HepG2 (cell line): ENCODE measurements at regions not wholly inside any gene's neighbourhood (a gene's known extent, or its start where the extent isn't known, plus 50 kb on each side); places are given as distances from the start of the nearest gene placed in this dataset.

Experiments
- ATF7 ChIP-seq, 2 experiments: fragments of 450-650 bp in 1 of 2; sonication (generic) in 1 of 2; formaldehyde crosslinking in 1 of 2; IDR thresholded peaks; 2 replicates each; pipeline versions ENCODE4 v1.4.0 to v1.6.1; 2016 to 2020; ENCODE audit warnings: antibody characterized with exemption in 1 of 2, mild to moderate bottlenecking in 1 of 2, missing genetic modification reagents in 1 of 2
- CBX1 ChIP-seq: IDR thresholded peaks from one replicate; pipeline ENCODE4 v1.6.1; 2016; ENCODE audit warnings: antibody characterized with exemption, low read depth
- ELF4 ChIP-seq: sonication (generic); formaldehyde crosslinking; IDR thresholded peaks from 2 replicates; pipeline ENCODE4 v1.5.0; 2020; ENCODE audit warnings: missing genetic modification reagents, mild to moderate bottlenecking, moderate library complexity, borderline replicate concordance
- EP300 ChIP-seq, 3 experiments: sonication (generic) in 1 of 3; formaldehyde crosslinking in 1 of 3; IDR thresholded peaks; 2 replicates each; pipeline versions ENCODE4 v1.5.1 to v1.6.1; 2011 to 2020; ENCODE audit warnings: low read depth in 2 of 3, low read length in 2 of 3, borderline replicate concordance in 1 of 3, improper control_type of control experiment in 1 of 3, mild to moderate bottlenecking in 1 of 3, missing genetic modification reagents in 1 of 3, moderate library complexity in 1 of 3
- HMGA1 ChIP-seq: sonication (generic); formaldehyde crosslinking; conservative IDR thresholded peaks from 2 replicates; pipeline ENCODE4 v1.4.0; 2020; ENCODE audit warnings: missing genetic modification reagents
- KIAA2018 ChIP-seq: sonication (generic); formaldehyde crosslinking; IDR thresholded peaks from 2 replicates; pipeline ENCODE4 v1.5.0; 2020; ENCODE audit warnings: mild to moderate bottlenecking, missing genetic modification reagents, borderline replicate concordance
- MYNN ChIP-seq: sonication (generic); formaldehyde crosslinking; IDR thresholded peaks from 2 replicates; pipeline ENCODE4 v1.4.0; 2020; ENCODE audit warnings: mild to moderate bottlenecking, low read depth, missing genetic modification reagents
- MYPOP ChIP-seq: sonication (generic); formaldehyde crosslinking; IDR thresholded peaks from 2 replicates; pipeline ENCODE4 v1.8.1; 2023; ENCODE audit warnings: mild to moderate bottlenecking, moderate library complexity, missing genetic modification reagents
- NFYC ChIP-seq: IDR thresholded peaks from 2 replicates; pipeline ENCODE4 v1.6.1; 2016; ENCODE audit warnings: missing genetic modification reagents, missing compliant biosample characterization
- PHF8 ChIP-seq: sonication (generic); formaldehyde crosslinking; IDR thresholded peaks from 2 replicates; pipeline ENCODE4 v1.5.0; 2020; ENCODE audit warnings: missing genetic modification reagents
- TBL1XR1 ChIP-seq: fragments of 150-350 bp; IDR thresholded peaks from 2 replicates; pipeline ENCODE4 v1.6.1; 2014; ENCODE audit warnings: borderline replicate concordance, low read length; ENCODE audit not compliant: partially characterized antibody
- TOE1 ChIP-seq: sonication (generic); formaldehyde crosslinking; IDR thresholded peaks from 2 replicates; pipeline ENCODE4 v1.4.0; 2020; ENCODE audit warnings: mild to moderate bottlenecking, missing genetic modification reagents
- ZBTB21 ChIP-seq: sonication (generic); formaldehyde crosslinking; IDR thresholded peaks from 2 replicates; pipeline ENCODE4 v1.4.0; 2020; ENCODE audit warnings: missing genetic modification reagents
- ZNF121 ChIP-seq: sonication (generic); formaldehyde crosslinking; IDR thresholded peaks from 2 replicates; pipeline ENCODE4 v1.5.0; 2020; ENCODE audit warnings: mild to moderate bottlenecking, missing genetic modification reagents
- ZNF282 ChIP-seq: fragments of 450-650 bp; IDR thresholded peaks from 2 replicates; pipeline ENCODE4 v1.6.1; 2018; ENCODE audit not compliant: partially characterized antibody
- ZNF510 ChIP-seq: sonication (generic); formaldehyde crosslinking; IDR thresholded peaks from 2 replicates; pipeline ENCODE4 v1.4.0; 2020; ENCODE audit warnings: low read depth, mild to moderate bottlenecking, missing genetic modification reagents
- ZNF652 ChIP-seq: IDR thresholded peaks from 2 replicates; pipeline ENCODE4 v1.6.1; 2016; ENCODE audit warnings: low read depth, borderline replicate concordance
- ZNF7 ChIP-seq: IDR thresholded peaks from 2 replicates; pipeline ENCODE4 v1.6.1; 2016; ENCODE audit warnings: missing biosample characterization, missing genetic modification reagents
- ZNF879 ChIP-seq: sonication (generic); formaldehyde crosslinking; IDR thresholded peaks from 2 replicates; pipeline ENCODE4 v1.8.1; 2023; ENCODE audit warnings: missing genetic modification reagents
- ZSCAN31 ChIP-seq: sonication (generic); formaldehyde crosslinking; IDR thresholded peaks from 2 replicates; pipeline ENCODE4 v1.5.0; 2020; ENCODE audit warnings: low read depth, mild to moderate bottlenecking, missing genetic modification reagents

- TF ChIP-seq ZNF652 (CRISPR knock-in tag): peak; percentile 43; the same call in 1 of the 2 replicates
- TF ChIP-seq ELF4 (CRISPR knock-in tag): peak; percentile 70; the same call in 1 of the 2 replicates
- TF ChIP-seq CBX1: no peak
- peak; percentile 98 for TF ChIP-seq TBL1XR1
- peak; percentile 29 for TF ChIP-seq MYPOP
- TF ChIP-seq TOE1 (CRISPR knock-in tag): no peak; the same call in 1 of the 2 replicates
- TF ChIP-seq HMGA1: no peak
- TF ChIP-seq ZBTB21 (CRISPR knock-in tag): peak; percentile 48; the same call in 1 of the 2 replicates
- no peak; the same call in 1 of the 2 replicates for TF ChIP-seq MYNN (CRISPR knock-in tag)
- no peak for TF ChIP-seq ZNF510 (CRISPR knock-in tag)
- peak; percentile 66 for TF ChIP-seq ATF7 (IDR thresholded peaks at IDR 0.05)
- peak; percentile 93 for TF ChIP-seq ATF7 (CRISPR knock-in tag; IDR thresholded peaks at IDR 0.05)
- peak; percentile 89 to 99 for TF ChIP-seq EP300 (IDR thresholded peaks at IDR 0.05; ENCODE audit: low read depth in 2 of 2, low read length in 2 of 2)
- peak; percentile 99 for TF ChIP-seq EP300 (CRISPR knock-in tag; IDR thresholded peaks at IDR 0.05; ENCODE audit: borderline replicate concordance)
- TF ChIP-seq ZNF282: no peak
- TF ChIP-seq KIAA2018 (CRISPR knock-in tag): no peak
- TF ChIP-seq PHF8 (CRISPR knock-in tag): peak; percentile 29; the same call in 1 of the 2 replicates
- peak; percentile 56 for TF ChIP-seq NFYC
- TF ChIP-seq ZSCAN31: peak; percentile 61; the same call in 1 of the 2 replicates
- peak; percentile 6; the same call in 1 of the 2 replicates for TF ChIP-seq ZNF7 (CRISPR knock-in tag)
- TF ChIP-seq ZNF879: no peak
- TF ChIP-seq ZNF121 (CRISPR knock-in tag): peak; percentile 72
Observed at GRCh38 chr2:222796413-222797103, 64.3 kb upstream of the ACSL3 start (continued).
